ENCODE measurements at regions not wholly inside any gene's neighbourhood (a gene's known extent, or its start where the extent isn't known, plus 50 kb on each side); places are given as distances from the start of the nearest gene placed in this dataset.

DNA sequence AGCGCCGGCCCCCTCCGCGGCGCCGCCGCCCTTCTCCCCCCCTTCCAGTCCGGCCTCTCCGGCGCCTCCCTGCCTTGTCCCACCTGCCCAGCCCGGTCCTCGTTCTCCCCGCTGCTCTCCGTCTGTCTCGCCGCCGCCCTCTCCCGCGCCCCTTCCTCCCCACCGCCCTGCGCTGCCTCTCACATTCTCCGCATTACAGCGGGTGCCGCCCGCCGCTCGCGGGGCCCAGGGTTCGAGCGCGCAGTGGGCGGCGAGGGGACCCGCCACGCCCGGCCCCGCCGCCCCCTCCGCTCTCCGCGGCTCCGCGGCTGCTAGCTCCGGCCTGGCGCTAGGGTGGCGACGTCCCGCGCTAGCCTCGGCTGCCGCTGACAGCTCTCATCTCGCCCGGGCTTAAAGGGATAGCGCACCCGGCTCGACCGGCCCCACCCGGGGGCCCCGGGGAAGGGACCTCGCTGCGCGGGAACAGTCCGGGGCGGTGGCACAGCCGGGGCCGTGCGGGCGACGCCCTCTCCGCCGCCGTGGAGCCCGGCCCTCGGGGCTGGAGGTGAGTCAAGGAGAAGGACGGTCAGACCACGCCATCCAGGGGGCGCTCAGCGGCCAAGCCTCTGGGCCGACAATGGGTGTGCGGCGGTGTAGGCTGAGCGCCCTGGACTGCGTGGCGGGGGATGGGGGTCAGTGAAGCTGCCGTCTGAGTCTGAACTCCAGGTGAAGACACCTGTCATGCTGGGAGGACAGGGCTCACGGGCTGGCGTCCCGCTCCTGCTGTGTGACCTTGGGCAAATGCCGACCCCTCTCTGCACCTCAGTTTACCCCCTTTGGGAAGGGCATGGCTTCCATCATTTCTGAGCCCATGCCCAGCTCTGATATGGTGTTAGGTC is 187.4 kb upstream of the LINGO1 start:
- no peak for DNase-seq (ENCODE audit: low read depth)

DNA sequence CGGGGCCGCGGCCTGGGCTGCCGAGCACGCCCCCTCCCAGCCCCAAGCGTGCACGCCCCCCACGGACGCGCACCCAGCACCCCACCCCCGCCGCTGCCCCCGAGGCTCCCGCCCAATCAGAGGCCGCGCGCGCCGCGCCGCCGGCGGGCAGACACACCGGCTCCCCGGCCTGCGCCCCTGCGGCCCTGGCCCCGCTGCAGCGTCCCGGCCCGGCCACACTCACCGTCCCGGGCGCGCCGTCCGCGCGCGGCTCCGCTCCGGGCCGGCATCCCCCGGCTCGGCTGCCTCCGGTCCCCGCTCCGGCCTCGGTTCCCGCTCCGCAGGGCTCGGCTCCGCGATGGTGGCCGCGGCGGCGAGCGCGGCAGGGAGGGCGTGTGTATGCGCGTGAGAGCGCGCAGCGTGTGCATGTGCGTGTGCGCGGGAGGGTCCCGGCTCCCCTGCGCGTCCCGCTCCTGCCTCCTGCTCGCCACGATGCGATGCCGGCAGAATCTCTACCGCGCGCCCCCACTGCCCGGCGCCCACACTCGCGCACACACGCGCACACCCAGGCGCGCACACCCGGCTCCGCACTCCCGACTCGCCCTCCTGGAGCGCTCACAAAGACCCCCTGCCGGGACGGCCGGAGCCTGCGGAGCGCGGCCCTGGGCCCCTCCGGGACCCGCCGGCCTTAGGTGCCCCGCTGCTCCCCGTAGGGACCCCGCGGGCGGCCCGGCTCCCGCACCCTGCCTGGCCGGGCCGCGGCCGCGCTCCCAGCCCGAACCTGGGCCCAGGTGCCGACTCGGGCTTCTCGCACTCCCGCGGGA is 186.5 kb upstream of the LINGO1 start:
- DNase-seq (ENCODE audit: low read depth): no peak

DNA sequence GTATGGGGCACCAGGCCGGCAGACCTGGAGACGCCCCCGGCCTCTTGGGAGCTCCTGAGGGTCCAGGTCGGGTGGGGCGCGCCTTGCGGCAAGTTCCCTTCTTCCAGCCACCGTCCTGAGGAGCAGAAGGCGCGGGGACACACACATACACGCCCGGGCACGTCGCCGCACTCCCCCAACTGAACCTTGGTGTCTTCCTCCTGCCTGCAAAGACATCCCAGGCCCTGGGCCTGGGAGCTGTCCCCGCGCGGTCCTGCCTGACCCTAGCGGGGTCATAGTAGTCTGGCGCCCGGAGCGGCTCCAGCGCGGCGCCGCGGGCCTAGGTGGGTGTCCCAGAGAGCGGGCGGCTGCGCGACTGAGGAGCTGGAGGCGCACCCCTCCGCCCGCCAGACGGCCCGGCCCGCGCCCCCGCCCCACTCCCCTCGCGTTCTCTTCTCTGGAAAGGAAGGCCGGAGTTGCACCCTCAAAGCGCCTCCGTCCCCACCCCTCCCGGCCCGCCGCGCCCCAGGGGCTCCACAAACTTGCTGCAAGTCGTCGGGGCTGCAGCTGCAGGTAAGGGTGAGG is 185.9 kb upstream of the LINGO1 start:
- DNase-seq (ENCODE audit: low read depth): no peak

DNA sequence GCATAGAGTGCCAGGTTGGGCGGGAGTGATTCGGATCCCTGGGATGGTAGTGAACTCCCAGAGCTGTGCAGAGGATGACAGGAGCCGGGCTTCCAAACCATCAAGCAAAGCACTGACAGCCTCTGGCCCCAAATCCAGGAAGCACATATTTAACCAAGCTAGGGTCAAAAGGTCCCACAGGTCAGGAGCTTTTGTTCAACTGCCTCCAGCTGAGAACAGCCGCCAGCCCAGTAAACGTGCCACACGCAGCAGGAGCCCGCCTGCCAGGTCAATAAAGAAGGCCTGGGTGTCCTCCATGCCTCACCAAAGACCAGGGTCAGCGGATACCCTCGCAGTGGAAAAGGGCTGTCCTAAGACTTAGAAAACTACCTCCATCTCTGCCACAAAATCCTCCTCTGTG is 184.7 kb upstream of the LINGO1 start:
- DNase-seq (ENCODE audit: low read depth): no peak

DNA sequence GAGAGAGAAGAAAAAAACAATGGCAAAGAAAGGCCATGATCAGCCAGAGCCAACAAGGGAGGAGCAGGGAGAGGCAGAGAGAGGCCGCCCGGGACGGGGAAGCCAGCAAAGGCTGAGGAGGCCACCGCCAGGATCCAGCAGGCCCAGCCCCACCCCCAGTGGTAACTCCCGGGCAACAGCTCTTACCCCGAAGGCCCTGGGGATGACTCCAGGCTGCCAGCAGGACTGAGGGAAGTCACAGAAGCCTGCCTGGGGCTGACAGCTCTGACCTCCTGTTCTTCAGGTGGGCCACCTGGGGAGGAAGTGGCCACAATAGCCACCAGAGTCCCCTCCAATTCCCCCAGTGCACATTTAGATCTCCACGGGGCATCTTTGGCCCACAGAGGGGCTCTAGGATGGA is 184.3 kb upstream of the LINGO1 start:
- no peak for DNase-seq (ENCODE audit: low read depth)

DNA sequence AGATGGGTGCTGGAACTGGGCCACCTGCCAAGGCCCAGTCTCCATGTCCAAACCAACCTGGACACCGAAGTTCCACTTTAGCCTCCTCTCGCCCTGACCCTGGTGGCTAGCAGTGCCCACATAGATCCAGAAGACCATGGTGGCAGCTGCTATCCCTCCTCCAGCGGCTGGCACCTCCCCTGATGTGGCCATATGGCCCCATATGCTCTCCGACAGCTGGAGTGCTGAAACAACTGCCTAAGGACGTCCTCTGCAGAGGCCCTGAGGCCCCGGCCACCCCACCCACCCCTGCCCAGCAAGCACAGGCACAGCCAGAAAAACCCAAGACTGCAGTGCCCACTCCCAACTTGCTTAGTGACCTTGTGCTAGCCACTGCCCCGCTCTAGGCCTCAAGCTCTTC is 182.3 kb upstream of the LINGO1 start:
- DNase-seq (ENCODE audit: low read depth): no peak

DNA sequence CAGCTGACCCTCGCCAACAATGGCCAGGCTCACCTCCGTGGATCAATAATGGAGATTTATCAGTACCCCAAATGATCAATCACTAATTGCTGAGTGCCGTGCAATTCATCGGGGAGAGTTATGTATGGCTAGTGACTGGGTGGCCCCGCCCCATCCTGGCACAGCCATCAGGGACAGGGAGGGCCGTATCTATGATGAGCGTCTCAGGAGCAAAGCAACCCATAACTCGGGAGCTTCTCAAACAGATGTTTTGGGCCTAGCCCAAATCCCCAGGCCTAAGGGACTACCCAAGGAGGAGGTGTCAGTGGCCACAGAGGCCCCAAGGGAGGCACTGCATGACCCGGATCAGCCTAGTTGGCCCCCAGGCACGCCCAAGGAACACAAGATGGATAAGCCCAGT is 180.0 kb upstream of the LINGO1 start:
- no peak for DNase-seq (ENCODE audit: low read depth)

DNA sequence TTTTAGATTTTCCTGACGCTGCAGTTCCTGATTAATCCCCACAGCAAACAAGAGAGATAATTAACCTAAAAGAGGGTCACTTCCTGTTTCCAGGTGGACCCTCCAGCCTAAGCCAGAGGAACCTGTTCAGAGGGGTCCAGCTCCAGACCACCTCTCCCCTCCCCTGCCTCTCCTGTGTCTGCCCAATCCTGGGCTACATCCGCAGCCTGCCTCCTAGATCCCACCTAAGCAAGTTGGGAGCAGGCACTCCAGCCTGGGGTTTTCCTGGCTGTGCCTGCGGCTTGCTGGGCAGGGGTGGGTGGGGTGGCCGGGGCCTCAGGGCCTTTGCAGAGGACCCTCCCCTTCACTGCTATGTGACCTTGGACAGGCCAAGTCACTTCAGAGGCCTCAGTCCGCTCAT is 178.6 kb upstream of the LINGO1 start:
- DNase-seq (ENCODE audit: low read depth): no peak

DNA sequence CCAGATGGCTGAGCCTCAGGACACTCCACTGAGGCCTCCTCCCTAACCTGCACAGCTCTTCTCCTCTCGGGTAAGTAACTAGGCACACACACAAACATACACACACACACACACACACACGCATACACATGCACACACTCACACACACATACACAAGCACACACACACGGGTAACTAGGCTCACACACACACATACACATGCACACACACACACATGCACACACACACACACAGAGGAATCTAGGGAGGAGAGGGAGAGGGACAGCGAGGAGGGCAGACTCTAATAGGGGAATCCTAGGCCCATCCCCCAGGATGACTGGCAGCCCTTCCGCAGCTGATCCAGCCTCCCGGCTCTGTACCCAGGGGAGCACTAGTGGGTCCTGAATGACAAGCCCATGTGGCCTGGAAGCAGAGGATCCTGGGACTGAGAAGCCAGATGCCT is 177.4 kb upstream of the LINGO1 start:
- DNase-seq (ENCODE audit: low read depth): no peak

DNA sequence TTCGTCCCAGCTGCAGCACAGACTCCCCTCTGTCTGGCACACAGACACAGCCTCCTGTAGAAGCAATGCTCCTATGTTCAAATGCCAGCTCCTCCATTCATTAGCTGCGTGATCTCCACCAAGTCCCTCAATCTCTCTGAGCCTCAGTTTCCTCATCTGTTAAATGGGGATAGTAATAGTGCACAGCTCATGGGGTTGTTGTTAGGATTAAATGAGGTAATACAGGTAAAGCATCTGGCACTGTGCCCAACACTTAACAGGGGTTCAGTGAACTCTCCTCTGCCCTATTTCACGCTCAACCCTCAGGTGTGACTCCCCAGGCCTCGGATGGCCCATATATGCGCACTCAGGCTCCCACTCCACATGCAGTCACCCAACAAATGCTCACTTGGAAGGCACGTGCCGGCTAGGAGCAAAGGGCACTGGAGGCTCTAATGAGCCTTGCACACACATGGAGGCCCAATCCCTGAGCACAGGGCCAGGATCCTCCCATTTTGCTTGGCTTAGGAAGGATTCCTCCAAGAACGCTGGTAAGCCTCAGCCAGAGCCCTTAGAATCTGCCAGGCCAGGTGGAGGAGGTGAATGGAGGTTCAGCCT is 176.0 kb upstream of the LINGO1 start:
- no peak for DNase-seq (ENCODE audit: low read depth)

DNA sequence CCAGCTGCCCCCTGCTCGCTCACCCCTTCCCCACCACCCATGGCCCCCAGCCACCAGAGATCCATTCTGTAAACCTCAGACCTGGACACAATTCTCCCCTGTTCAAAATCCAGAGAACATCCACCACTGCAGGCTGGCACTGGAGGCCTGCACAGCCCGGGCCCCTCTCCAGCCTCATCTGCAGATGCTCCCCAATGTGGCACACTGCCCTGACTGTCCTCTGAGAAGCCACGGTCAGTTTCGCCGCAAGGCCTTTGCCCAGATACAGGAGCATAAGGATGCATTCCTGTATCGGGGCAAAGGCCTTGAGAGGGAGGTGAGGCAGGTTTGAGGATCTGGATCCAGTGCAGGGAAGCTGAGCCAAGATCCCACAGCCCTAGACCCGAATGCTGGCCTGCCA is 175.4 kb upstream of the LINGO1 start:
- no peak for DNase-seq (ENCODE audit: low read depth)

DNA sequence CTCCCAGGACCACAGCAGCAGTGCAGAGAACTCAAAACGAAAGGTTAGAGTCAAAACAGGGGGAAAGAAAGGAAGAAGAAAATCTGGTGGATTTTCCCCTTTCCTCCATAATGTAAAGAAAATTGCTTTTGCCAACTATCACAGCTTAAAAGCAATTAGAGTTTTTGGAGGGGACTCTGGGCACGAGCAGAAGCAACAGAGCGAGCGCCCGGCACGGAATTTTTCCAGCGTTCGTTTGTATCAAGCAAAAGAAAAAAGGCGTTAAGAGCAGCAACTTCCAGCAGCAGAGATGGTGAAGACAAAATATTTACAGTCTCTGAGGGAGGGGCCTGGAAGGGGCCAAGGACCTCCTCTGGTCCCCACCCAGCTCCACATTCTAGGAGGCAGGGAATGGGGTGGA is 174.9 kb upstream of the LINGO1 start:
- DNase-seq (ENCODE audit: low read depth): no peak

DNA sequence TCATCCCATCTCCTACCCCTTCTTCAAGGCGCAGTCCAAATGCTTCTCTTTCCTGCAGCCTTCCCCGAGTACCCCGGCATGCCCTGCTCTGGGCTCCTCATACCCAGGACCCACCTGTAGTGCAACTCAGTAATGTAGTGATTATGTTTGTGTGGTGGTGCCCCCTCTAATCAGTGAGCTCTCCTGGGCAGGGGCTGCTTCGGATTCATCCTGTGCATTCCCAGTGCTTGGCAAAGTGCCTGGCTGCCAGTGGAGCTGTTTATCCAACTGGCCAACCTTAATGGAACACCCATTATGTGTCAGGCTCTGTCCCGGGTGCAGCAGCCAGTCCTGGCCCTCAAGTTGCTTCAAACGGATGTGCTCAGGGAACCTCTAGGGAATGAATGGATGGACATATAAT is 174.4 kb upstream of the LINGO1 start:
- DNase-seq (ENCODE audit: low read depth): no peak

DNA sequence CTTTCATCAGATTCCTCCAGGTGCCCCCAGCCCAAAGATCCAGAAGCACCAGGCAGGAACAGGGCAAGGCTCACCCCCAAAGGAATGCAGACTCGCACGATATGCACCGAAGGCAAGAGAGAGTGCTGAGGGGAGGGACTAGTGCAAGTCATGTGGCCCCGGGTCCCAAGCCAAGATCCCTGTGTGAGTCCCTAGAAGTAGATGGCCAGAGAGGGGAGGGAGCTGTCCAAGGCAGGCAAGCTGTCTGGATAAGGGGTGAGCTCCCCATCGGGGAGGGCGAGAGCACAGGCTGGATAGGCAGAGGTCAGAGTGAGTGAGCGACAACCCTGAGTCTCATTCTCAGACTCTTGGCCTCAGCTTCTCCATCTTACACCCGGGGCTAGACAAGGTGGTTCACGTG is 171.5 kb upstream of the LINGO1 start:
- DNase-seq (ENCODE audit: low read depth): no peak

DNA sequence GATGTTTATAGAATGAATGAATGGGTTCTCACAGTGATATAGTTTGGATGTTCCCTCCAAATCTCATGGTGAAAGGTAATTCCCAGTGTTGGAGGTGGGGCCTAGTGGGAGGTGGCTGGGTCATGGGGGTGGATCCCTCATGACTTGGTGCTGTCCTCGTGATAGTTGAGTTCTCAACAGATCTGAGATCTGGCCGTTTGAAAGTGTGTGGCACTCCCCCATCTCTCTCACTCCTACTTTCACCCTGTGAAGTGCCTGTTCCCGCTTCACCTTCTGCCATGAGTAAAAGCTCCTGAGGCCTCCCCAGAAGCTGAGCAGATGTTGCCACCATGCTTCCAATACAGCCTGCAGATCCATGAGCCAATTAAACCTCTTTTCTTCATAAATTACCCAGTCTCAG is 170.8 kb upstream of the LINGO1 start:
- no peak for DNase-seq (ENCODE audit: low read depth)

DNA sequence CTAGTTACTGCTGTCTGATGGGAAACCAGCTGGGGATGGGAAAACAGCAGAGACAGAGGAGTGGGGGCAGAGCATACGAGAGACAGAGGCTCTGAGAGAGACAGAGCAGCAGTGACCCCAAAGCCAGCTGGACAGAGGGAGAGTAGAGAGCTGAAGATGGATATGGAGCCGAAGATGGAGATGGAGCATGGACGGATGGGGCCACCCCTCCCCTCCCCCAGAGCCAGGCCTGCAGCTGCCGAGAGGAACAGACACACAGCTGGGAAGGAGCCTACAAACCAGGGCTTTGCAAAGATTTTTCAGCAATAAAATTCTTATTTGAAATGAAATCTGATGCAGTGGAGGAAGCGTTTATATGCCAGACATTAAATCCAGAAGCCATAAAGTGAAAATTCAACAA is 167.6 kb upstream of the LINGO1 start:
- no peak for DNase-seq (ENCODE audit: low read depth)

DNA sequence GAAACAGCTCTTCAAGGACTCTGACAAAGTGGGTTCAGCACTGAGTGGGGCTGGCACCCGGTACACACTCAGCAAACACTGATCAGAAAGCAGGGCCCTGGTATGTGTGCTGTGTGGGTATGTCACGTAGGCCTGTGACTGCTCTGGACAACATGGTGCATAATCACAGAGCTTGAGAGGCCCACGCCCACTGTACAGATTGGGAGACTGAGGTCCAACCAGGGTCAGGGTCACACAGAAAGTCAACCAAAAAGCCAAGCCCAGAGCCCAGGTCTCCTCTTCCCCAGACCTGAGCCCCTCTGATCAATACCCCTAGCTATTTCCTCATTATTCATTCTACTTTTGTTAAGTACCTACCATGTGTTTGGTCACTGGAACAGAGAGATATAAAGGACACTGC is 166.1 kb upstream of the LINGO1 start:
- DNase-seq (ENCODE audit: low read depth): no peak

DNA sequence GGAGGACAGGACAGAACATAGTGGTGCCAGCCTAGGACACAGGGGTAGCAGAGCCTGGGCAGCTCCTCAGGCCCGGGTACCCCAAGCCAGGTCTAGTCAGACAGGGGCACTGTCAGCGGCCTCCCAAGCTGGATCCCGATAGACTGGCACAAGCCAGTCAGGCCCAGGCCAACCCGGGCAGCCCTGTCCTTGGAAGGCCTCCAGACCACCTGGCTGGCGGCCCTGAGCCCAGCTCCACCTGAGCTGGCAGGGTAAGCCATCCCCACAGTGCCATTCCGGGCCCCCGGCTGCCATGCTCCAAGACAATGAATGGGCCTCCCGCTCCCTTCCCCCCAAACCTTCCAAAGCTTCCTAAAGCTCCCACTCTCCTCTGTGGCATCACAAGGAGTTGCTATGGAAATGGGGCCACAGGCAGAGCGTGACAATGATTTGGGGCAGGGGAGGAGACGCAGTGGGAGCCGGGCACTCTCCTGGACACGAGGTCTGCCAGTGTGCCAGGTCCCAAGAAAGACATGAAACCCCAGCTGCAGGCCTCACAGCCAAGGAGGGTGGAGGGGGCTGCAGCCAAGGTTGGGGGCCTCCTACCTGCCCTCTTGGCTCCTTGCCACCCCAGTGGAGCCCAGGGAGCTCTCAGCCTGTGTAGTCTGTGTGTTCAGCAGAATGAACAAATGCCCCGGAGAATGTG is 165.6 kb upstream of the LINGO1 start:
- no peak for DNase-seq (ENCODE audit: low read depth)

DNA sequence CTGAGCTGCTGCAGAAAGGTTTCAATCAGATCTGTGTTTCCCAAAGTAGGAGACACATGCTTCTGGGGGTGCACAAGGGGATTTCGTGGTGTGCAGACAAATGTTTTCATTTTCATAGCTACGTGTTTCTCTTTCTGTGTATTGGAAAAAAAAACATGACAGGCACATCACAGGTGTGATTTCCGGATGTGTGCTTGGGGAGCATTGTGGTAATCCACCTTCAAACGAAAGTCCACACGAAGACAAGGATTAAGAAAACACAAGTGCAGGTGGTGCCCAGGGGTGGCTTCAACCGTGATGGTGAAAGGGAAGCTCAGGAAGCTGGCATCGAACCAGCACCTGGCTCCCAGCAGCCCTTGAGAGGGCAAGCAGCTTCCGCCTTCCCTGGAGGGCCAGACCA is 164.6 kb upstream of the LINGO1 start:
- no peak for DNase-seq (ENCODE audit: low read depth)

DNA sequence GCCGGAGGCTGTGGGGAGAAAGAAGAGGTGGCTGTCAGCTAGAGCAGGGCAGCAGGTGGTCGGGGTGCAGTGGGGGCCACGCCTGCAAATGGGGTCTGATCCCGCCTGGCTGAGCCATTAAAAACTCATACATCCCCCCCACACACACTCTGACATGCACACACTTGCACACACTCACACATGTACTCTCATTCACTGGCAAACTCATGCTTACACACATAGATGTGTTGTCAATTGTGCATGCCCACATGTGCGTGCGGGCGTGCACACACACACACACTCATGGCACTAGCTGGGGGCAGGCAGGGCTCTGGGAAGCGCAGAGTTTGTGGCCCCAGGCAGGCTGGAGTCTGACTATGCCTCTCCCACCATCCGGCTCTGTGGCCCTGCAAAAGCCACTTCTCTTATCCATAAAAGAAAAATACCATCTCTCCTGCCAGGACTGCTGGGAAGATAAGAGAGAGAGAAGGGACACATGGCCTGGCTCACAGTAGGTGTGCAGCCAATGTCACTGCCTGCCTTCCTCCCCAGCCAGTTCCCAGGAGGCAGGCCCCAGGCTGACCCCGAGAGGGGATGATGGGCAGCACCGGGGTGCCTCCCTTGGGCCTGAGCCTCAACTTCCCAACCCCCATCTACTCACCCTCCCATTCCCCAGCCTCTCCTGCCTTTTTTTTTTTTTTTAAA is 163.5 kb upstream of the LINGO1 start:
- DNase-seq (ENCODE audit: low read depth): no peak

DNA sequence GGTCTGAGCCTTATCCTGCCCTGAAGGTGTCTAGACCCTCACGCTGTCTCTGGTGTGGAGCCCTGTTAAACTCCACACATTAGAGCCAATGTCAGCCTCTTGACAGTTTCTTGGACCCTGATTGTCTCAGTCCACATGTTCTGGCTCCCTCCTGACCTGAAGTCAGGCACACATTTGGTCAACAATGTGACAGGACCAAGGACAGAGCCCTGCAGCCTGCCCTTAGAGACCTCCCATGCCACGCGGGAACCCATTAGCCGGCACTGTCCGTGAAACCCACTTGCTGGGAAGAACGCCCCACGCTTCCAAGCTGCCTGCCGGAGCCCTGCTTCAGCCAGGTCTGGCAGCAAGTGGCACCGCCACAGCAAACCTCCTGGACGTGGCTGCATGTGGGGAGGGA is 162.7 kb upstream of the LINGO1 start:
- DNase-seq (ENCODE audit: low read depth): no peak

DNA sequence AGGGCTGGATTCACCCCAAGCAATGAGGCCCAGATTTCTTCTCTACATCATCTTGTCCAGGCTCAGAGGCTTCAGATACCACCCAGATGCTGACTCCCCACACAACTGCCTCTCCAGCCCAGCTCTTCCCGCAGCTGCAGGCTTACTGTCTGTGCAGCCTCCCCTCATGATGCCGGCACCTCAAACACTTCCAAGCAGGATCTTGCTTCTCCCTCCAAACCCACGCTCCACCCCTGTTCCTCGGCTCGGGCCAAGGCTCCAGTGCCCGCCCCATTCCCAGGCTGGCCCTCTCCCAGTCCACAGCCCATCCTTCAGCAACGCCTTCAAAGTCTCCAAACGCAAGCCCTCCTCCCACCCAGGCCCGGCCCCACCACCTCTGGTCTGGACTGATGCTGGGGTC is 159.2 kb upstream of the LINGO1 start:
- DNase-seq (ENCODE audit: low read depth): no peak

All from non-pigmented ciliary epithelial cell (primary cell).